GM12872 (cell line): ENCODE measurements at regions not wholly inside any gene's neighbourhood (a gene's known extent, or its start where the extent isn't known, plus 50 kb on each side); places are given as distances from the start of the nearest gene placed in this dataset.

Source experiments
- TF ChIP-seq, protein P1 (sequence below): IDR thresholded peaks from 3 replicates; pipeline ENCODE4 v1.5.1; 2011; ENCODE audit warnings: low read depth, mild to moderate bottlenecking, low read length, moderate library complexity; ENCODE audit not compliant: insufficient read depth

DNA sequence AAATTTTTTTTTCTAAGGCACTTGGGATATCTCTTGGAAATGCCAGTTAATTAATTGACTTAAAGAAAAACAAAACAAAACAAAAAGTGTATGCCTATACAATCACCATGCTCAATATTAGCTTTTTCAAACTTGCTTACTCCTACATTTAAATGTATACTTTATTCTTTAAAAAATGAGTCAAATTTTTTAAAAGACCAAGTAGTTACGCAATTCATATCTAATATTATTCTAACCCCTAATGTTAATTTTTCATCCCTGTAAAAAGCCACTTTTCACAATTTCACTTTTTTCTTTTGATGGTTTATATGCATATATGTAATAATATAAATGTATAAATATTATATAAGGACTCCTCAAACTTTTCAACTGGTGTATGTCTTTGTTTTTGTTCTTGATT, 211.2 kb downstream of the PRDM9 start:
- TF ChIP-seq, protein P1, sequence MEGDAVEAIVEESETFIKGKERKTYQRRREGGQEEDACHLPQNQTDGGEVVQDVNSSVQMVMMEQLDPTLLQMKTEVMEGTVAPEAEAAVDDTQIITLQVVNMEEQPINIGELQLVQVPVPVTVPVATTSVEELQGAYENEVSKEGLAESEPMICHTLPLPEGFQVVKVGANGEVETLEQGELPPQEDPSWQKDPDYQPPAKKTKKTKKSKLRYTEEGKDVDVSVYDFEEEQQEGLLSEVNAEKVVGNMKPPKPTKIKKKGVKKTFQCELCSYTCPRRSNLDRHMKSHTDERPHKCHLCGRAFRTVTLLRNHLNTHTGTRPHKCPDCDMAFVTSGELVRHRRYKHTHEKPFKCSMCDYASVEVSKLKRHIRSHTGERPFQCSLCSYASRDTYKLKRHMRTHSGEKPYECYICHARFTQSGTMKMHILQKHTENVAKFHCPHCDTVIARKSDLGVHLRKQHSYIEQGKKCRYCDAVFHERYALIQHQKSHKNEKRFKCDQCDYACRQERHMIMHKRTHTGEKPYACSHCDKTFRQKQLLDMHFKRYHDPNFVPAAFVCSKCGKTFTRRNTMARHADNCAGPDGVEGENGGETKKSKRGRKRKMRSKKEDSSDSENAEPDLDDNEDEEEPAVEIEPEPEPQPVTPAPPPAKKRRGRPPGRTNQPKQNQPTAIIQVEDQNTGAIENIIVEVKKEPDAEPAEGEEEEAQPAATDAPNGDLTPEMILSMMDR = no peak

DNA sequence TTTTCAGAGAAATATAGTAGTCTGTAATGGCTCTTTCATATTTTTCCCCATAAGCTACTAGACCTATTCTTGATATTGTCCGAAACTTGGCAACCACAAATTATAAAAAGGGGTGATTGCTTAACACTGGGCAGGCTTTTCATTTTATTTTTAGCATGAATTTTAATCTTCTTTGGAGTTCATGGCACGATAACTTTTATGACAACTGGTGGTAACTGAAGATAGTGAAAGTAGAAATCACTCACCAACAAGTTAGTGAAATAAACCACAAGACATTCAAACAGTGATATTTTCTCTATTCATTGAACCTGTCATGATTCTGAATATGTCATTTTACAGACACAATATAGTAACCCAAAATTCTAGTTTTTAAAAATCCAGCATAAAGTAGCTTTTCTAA, 213.9 kb downstream of the PRDM9 start:
- TF ChIP-seq, protein P1 = no peak

DNA sequence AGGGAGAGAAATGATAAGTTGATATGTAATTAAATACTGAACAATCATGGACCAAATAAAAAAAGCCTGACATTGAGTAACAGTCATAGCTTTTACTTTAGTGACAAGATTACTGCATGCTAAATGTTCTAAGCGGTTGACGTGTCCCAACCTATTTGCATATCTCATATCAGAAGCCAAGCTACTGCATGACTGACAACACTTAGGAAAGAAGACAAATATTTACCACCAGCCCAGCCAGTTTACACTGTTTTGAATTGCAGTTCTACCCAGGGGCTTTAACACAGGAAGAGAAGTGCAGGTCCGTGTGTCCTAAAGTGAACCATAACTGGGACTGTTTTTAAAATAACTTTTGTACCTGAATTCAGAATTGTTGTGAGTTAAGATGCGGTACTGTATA, 219.9 kb downstream of the PRDM9 start:
- TF ChIP-seq, protein P1 = no peak

DNA sequence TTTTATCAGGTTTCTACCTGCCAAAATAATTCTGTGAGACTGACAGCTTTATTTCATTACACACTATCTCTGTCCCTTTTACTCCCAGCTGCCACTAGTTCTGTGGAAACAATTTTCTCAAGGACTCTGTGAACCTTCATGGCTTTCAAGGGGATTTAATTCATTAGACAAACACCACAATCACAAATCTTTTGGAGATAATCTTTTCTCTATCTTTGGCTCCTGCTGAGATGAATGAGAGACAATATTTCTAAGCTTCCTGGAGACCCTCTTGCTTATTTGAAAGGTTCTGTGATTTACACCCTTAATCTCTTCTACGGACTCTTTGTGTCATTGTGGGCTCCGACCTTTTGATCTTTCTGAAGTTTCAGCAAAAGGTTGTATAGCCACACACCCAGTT, 222.6 kb downstream of the PRDM9 start:
- TF ChIP-seq, protein P1 = no peak

DNA sequence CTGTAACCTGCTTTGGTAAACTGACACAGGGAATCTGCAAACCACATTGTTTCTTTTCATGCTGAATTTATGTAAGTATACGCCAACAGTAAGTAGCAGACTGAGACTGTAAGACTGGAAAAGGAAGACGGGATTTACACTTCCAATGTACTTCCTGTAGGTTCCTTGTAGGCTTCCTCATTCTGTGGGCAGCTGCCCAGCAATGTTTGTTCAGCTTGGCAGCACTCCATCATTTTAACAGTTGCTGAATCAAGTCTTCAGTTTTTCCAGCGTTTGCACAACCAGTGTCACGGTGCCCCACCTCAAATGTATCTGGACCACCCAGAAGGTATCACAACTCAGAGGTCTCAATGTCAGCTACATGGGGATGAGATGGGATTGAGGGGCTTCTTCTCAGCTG, 232.6 kb downstream of the PRDM9 start:
- TF ChIP-seq, protein P1 = no peak

DNA sequence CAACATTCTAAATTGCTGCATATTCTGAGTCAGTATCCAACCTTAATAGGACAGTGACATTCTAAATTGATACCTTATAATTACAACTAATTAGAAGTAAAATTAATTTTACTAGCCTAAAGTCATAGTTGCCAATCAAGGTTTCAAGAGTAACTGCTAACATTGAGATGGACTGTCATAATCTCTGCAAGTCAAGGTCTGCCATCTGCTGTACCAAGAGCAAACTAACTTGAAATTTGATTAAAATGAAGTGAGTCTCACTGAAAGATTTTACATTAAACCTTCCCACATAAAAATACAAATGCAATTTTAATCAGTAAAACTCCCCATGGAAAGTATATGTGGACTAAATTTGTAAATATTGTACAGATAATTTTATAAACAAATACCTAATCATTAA, 235.3 kb downstream of the PRDM9 start:
- TF ChIP-seq, protein P1 = no peak

DNA sequence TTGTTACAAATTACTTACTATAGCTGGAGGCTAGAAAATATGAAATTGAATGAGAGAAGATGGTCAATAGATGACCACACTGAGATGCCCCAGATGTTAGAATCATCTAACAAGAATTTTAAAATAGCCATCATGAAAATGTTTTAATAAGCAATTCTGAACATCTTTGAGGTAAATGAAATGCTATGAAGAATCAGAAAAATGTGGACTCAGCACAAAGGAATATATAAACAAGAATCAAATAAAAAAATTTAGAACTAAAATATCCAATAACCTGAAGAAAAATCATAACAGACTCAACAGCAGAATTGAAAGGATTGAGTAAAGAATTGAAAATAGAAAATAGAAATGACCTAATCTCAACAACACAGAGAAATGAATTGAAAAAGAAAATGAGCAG, 248.5 kb downstream of the PRDM9 start:
- TF ChIP-seq, protein P1 = no peak

DNA sequence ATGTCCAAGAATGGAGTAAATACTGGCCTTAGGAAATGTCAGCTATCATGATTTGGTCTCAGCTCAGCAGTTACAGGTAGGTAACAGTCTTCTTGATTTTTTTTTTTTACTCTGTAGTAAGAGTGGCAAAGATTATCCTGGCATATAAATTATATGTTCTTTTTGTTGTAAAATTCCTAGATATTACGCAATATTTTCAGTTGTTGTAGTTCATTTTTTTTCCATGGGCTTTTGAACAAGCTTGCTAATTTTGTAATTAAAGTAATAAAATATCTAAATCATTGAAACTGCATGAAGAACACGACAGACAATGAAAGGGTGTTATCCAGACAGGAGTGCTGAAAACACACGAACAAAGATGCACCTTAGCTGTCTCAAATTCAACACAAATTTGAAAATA, 249.4 kb downstream of the PRDM9 start:
- TF ChIP-seq, protein P1 = no peak
